H9 (cell line): ENCODE measurements at regions not wholly inside any gene's neighbourhood (a gene's known extent, or its start where the extent isn't known, plus 50 kb on each side); places are given as distances from the start of the nearest gene placed in this dataset.

Experiments used
- DNase-seq: peaks from one replicate; pipeline ENCODE4 v3.0.0-alpha.2; 2017
- H2AFZ ChIP-seq: one replicate; pipeline ENCODE4 v1.6.1; 2013; ENCODE audit warnings: mild to moderate bottlenecking, low read length, control low read depth, moderate library complexity
- H2AK5ac ChIP-seq: 2 replicates; pipeline ENCODE4 v1.6.1; 2013; ENCODE audit warnings: low read length, control low read depth, mixed read lengths; ENCODE audit not compliant: insufficient read length
- H2BK120ac ChIP-seq: one replicate; pipeline ENCODE4 v1.6.1; 2013; ENCODE audit warnings: low read depth, mild to moderate bottlenecking, low read length, control low read depth, inconsistent platforms; ENCODE audit not compliant: poor library complexity, severe bottlenecking
- H2BK12ac ChIP-seq: 2 replicates; pipeline ENCODE4 v1.6.1; 2013; ENCODE audit warnings: low read length, control low read depth, mixed read lengths, low read depth; ENCODE audit not compliant: insufficient read length
- H2BK15ac ChIP-seq: 2 replicates; pipeline ENCODE4 v1.6.1; 2013; ENCODE audit warnings: low read depth, low read length, control low read depth
- H2BK20ac ChIP-seq: one replicate; pipeline ENCODE4 v1.6.1; 2013; ENCODE audit warnings: low read depth, mild to moderate bottlenecking, low read length, control low read depth, inconsistent platforms; ENCODE audit not compliant: poor library complexity, severe bottlenecking
- H2BK5ac ChIP-seq: 2 replicates; pipeline ENCODE4 v1.6.1; 2013; ENCODE audit warnings: low read length, control low read depth, mixed read lengths; ENCODE audit not compliant: insufficient read length
- H3K14ac ChIP-seq: 2 replicates; pipeline ENCODE4 v1.6.1; 2013; ENCODE audit warnings: low read length, control low read depth; ENCODE audit not compliant: insufficient read depth
- H3K18ac ChIP-seq: 2 replicates; pipeline ENCODE4 v1.6.1; 2013; ENCODE audit warnings: low read depth, mild to moderate bottlenecking, mixed read lengths, low read length, control low read depth; ENCODE audit not compliant: insufficient read length
- H3K23ac ChIP-seq: 2 replicates; pipeline ENCODE4 v1.6.1; 2013; ENCODE audit warnings: low read length, control low read depth, mixed read lengths, low read depth; ENCODE audit not compliant: insufficient read length
- H3K23me2 ChIP-seq: 2 replicates; pipeline ENCODE4 v1.6.1; 2013; ENCODE audit warnings: low read depth, mild to moderate bottlenecking, mixed read lengths, low read length, control low read depth; ENCODE audit not compliant: insufficient read length, poor library complexity, severe bottlenecking
- H3K27ac ChIP-seq: 2 replicates; pipeline ENCODE4 v1.5.1; 2013; ENCODE audit warnings: low read length, control low read depth, mixed read lengths, low read depth; ENCODE audit not compliant: insufficient read length
- H3K27me3 ChIP-seq: 2 replicates; pipeline ENCODE4 v1.6.1; 2013; ENCODE audit warnings: low read length, control low read depth, inconsistent platforms; ENCODE audit not compliant: insufficient read depth
- H3K4ac ChIP-seq: 2 replicates; pipeline ENCODE4 v1.6.1; 2013; ENCODE audit warnings: low read depth, mild to moderate bottlenecking, control low read depth, inconsistent platforms, low read length, moderate library complexity
- H3K4me1 ChIP-seq: 2 replicates; pipeline ENCODE4 v1.6.1; 2013; ENCODE audit warnings: low read length, control low read depth, inconsistent platforms; ENCODE audit not compliant: insufficient read depth
- H3K4me2 ChIP-seq: 2 replicates; pipeline ENCODE4 v1.6.1; 2013; ENCODE audit warnings: low read length, control low read depth, mixed read lengths; ENCODE audit not compliant: insufficient read length, insufficient read depth
- H3K56ac ChIP-seq: 2 replicates; pipeline ENCODE4 v1.6.1; 2013; ENCODE audit warnings: low read depth, mild to moderate bottlenecking, mixed read lengths, low read length, control low read depth; ENCODE audit not compliant: insufficient read length
- H3K79me1 ChIP-seq: 2 replicates; pipeline ENCODE4 v1.6.1; 2013; ENCODE audit warnings: low read depth, mild to moderate bottlenecking, moderate library complexity, low read length, control low read depth, inconsistent platforms; ENCODE audit not compliant: insufficient read depth, poor library complexity, severe bottlenecking
- H3K79me2 ChIP-seq: 2 replicates; pipeline ENCODE4 v1.6.1; 2013; ENCODE audit warnings: low read length, control low read depth, inconsistent platforms; ENCODE audit not compliant: insufficient read depth
- H3K9ac ChIP-seq: 2 replicates; pipeline ENCODE4 v1.6.1; 2013; ENCODE audit warnings: low read length, control low read depth, mixed read lengths; ENCODE audit not compliant: insufficient read length; ENCODE audit errors: extremely low read depth
- H3K9me3 ChIP-seq: one replicate; pipeline ENCODE4 v1.6.1; 2013; ENCODE audit warnings: low read depth, low read length, inconsistent platforms; ENCODE audit not compliant: control insufficient read depth
- H3T11ph ChIP-seq: one replicate; pipeline ENCODE4 v1.6.1; 2013; ENCODE audit warnings: mild to moderate bottlenecking, low read length, control low read depth, inconsistent platforms
- H4K20me1 ChIP-seq: one replicate; pipeline ENCODE4 v1.6.1; 2013; ENCODE audit not compliant: control insufficient read depth, insufficient read length, insufficient read depth
- H4K5ac ChIP-seq: 2 replicates; pipeline ENCODE4 v1.6.1; 2013; ENCODE audit warnings: low read depth, mild to moderate bottlenecking, mixed read lengths, low read length, control low read depth; ENCODE audit not compliant: insufficient read length
- H4K8ac ChIP-seq: replicated peaks from 2 replicates; pipeline ENCODE4 v1.6.1; 2013; ENCODE audit warnings: low read length, control low read depth, mixed read lengths, low read depth; ENCODE audit not compliant: insufficient read length
- H4K91ac ChIP-seq: 2 replicates; pipeline ENCODE4 v1.6.1; 2013; ENCODE audit warnings: low read depth, mild to moderate bottlenecking, moderate library complexity, mixed read lengths, low read length, control low read depth; ENCODE audit not compliant: insufficient read length
- H3K27ac Mint-ChIP-seq, 3 experiments: 2 replicates in 2 of 3; 3 replicates in 1 of 3; pipeline ENCODE4 v1.8.0; 2020 to 2021; ENCODE audit warnings: mixed read lengths in 3 of 3, mild to moderate bottlenecking in 1 of 3, moderate library complexity in 1 of 3
- H3K27me3 Mint-ChIP-seq: 2 replicates; pipeline ENCODE4 v1.8.0; 2021; ENCODE audit warnings: low read depth, mild to moderate bottlenecking, moderate library complexity, mixed read lengths
- H3K36me3 Mint-ChIP-seq, 3 experiments: 2 replicates in 2 of 3; 3 replicates in 1 of 3; pipeline ENCODE4 v1.8.0; 2020 to 2021; ENCODE audit warnings: low read depth in 3 of 3, mixed read lengths in 3 of 3; ENCODE audit not compliant: insufficient read depth in 1 of 3
- H3K4me1 Mint-ChIP-seq, 2 experiments: 2 replicates each; pipeline ENCODE4 v1.8.0; 2020; ENCODE audit warnings: mixed read lengths in 2 of 2
- H3K4me3 Mint-ChIP-seq, 2 experiments: 2 replicates in 1 of 2; 3 replicates in 1 of 2; pipeline ENCODE4 v1.8.0; 2020 to 2021; ENCODE audit warnings: mild to moderate bottlenecking in 2 of 2, mixed read lengths in 2 of 2, moderate library complexity in 1 of 2
- H3K9me3 Mint-ChIP-seq, 2 experiments: 2 replicates in 1 of 2; 3 replicates in 1 of 2; pipeline ENCODE4 v1.8.0; 2020; ENCODE audit warnings: mild to moderate bottlenecking in 2 of 2, mixed read lengths in 2 of 2, moderate library complexity in 1 of 2
- WGBS: extraction: QIAGEN DNeasy Blood & Tissue Kit; methylation state at CpG from one replicate; pipeline ENCODE4 v1.1.7; 2013; ENCODE audit warnings: missing lambda C conversion rate, low lambda C conversion rate, mixed read lengths; ENCODE audit not compliant: insufficient read length; ENCODE audit errors: extremely low coverage; 5-methylcytosine and 5-hydroxymethylcytosine counted together
- TF ChIP-seq, protein P1 (sequence below): fragments of 200-600 bp; sonication (generic); conservative IDR thresholded peaks from 3 replicates; pipeline ENCODE4 v1.8.0; 2021; ENCODE audit warnings: antibody characterized with exemption, mild to moderate bottlenecking

- Histone ChIP-seq H2AFZ (no peak overlapping the region), H2AK5ac (no peak overlapping the region), H3T11ph (no peak overlapping the region), H2BK120ac (no peak overlapping the region), H2BK5ac (no peak overlapping the region), H3K14ac (no peak overlapping the region), H2BK12ac (no peak overlapping the region), H4K91ac (no peak overlapping the region), H3K56ac (no peak overlapping the region), H3K23ac (no peak overlapping the region), H4K20me1 (no peaks in the 10 kb centered on the region), H3K79me2 (no peaks in the 10 kb centered on the region), H4K5ac (no peak overlapping the region), H3K79me1 (no peaks in the 10 kb centered on the region), H3K4me2 (peak overlapping the region; percentile 40), H3K9ac (no peak overlapping the region), H3K4me1 (no peaks in the 10 kb centered on the region), H4K8ac (no peak overlapping the region), H3K27ac (no peak overlapping the region), H3K27me3 (peaks cover 3% of the 10 kb centered on the region; the same call in 1 of the 2 replicates), H3K4ac (no peak overlapping the region), H3K9me3 (no peaks in the 10 kb centered on the region), H3K23me2 (no peaks in the 10 kb centered on the region), H3K18ac (no peak overlapping the region), H2BK15ac (no peak overlapping the region), H2BK20ac (no peak overlapping the region)
- Mint-ChIP-seq H3K4me3 (peak overlapping the region in 1 of 2 experiments; percentile 58; a peak in 2 of 5 replicates), H3K36me3 (no peaks in the 10 kb centered on the region), H3K27ac (no peak overlapping the region; a peak in 1 of 7 replicates), H3K27me3 (peaks cover 29% of the 10 kb centered on the region), H3K4me1 (peaks cover 2% of the 10 kb centered on the region in 2 experiments; a peak in 2 of 4 replicates), H3K9me3 (no peaks in the 10 kb centered on the region)
- TF ChIP-seq, protein P1, sequence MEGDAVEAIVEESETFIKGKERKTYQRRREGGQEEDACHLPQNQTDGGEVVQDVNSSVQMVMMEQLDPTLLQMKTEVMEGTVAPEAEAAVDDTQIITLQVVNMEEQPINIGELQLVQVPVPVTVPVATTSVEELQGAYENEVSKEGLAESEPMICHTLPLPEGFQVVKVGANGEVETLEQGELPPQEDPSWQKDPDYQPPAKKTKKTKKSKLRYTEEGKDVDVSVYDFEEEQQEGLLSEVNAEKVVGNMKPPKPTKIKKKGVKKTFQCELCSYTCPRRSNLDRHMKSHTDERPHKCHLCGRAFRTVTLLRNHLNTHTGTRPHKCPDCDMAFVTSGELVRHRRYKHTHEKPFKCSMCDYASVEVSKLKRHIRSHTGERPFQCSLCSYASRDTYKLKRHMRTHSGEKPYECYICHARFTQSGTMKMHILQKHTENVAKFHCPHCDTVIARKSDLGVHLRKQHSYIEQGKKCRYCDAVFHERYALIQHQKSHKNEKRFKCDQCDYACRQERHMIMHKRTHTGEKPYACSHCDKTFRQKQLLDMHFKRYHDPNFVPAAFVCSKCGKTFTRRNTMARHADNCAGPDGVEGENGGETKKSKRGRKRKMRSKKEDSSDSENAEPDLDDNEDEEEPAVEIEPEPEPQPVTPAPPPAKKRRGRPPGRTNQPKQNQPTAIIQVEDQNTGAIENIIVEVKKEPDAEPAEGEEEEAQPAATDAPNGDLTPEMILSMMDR: no peak
- no CpG with 5 or more reads among the region's 23 CpGs for WGBS
- DNase-seq: no peak
These were observed 182.2 kb downstream of the SMAD2 start for GRCh38 chr18:47748093-47748796.
